ENCODE measurements at regions not wholly inside any gene's neighbourhood (a gene's known extent, or its start where the extent isn't known, plus 50 kb on each side); places are given as distances from the start of the nearest gene placed in this dataset.
"Not testable (repeated sequence)": the region's sequence is repeated elsewhere in the genome, so short reads cannot be mapped to it uniquely, and the experiment has no call there.

- no peak for DNase-seq
Observed at GRCh38 chr5:174446446-174446845, 277.9 kb upstream of the MSX2 start.

DNA sequence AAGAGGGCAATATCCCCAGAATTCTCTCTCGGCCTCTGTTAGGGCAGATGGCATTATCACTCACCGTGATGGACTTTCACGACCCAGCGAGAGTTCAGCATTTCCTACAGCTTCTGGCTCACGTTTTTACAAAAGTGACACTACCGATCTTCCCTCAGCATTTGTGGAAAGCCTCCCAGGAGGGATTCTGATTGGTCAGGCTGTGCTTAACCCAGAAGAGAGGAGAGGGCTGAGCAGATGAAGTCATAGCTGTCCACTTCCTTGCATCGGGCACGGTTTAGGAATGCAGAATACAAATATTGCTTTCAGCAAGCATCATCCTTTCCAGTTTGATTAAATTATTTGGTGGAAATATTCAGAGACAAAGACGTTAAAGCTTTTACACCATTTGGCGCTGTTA lies 277.4 kb upstream of the MSX2 start:
- DNase-seq: no peak

DNA sequence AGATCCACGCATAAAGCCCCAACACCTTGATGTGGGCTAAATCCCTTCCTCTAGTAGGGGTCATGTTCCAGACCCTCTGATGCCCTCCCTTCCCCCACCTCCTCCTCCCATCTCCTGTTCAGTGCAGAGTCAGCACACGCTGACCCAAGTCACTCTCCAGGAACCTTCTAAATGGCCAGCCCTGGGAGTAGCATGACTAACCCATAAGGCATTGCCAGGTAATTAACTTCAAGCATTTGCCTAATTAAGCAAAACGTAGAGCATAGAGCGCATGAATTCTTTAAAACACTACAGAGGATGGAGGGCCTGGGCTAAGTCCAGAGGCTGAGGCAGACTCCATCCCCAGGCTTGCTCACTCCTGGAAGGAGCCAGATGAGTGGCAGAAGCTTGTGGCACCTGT lies 276.3 kb upstream of the MSX2 start:
- DNase-seq: no peak

- DNase-seq: no peak
Observed at GRCh38 chr5:174448662-174449061, 275.7 kb upstream of the MSX2 start.

DNA sequence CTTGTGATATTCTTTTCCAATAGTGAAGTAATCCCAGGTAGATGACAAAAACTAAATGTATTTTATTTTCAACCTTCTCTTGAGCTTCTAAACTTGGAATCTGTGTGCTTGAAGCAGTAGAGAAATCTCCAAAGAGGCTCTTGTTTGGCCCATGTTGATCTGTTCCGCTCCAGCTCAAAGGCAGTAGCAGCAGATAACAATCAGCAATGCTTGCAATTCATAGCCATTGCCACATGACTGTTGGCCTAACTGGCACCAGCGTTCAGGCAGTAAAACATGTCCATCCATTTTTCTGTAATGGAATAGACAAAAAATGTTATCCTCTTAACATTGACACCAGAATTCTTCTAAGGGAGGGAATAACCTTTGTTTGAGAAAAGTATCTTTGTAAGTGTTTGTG lies 270.7 kb upstream of the MSX2 start:
- DNase-seq: no peak

GRCh38 chr5:174454464-174454863 lies 269.9 kb upstream of the MSX2 start:
- DNase-seq: no peak

DNA sequence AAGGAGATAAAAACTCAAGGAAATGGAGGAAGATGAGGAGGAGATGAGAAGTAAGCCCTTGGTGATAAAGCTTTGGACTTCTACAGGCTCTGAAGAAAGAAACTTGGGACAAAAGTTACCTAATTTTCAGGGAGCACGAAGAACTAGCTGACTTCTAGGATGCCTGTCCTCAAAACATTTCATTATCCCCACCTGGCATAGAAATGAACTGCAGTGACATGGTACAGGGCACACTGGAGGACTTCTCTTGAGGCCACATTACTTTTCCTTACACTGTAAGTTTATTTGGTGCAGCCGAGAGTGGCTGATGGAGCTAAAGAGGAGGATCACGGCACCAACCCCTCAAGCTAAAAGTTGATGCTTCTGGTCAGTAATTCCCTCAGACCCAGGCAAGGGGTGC lies 269.5 kb upstream of the MSX2 start:
- no peak for DNase-seq

- DNase-seq: no peak
Observed at GRCh38 chr5:174455301-174455700, 269.1 kb upstream of the MSX2 start.

- DNase-seq: no peak
Observed at GRCh38 chr5:174457141-174457678, 267.2 kb upstream of the MSX2 start.

DNA sequence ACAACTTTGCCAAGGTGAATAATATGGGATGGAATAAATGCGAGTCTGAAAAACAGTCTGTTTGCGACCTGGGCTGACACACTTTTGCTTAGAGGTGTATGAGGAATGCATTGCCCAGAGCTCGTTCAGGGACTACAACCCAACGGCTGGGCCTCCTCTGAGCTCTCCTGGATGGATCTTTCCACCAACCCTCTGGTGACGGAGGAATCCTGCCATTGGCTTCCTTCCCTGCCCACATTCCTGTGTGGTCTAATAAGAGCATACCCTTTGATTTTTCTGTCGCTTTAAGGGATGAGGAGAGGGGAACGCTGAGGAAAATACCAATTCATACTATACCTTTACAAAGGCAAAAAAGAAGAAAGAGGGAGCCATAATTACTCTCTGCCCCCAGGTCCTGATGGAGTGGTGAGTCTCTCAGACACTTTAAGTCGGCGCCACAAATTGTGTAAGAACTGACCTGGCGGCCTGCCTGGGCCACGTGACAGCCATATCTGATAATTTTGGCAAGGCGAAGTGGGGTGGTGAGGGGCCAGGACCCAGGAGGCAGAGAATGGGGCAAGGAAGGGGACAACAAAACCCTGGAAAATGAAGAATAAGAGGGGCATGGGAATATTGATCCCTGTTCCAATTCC lies 265.2 kb upstream of the MSX2 start:
- no peak for DNase-seq

- DNase-seq: no peak
Observed at GRCh38 chr5:174459832-174460448, 264.4 kb upstream of the MSX2 start.

- DNase-seq: no peak
Observed at GRCh38 chr5:174462129-174462528, 262.3 kb upstream of the MSX2 start.

GRCh38 chr5:174464504-174465165 lies 259.7 kb upstream of the MSX2 start:
- DNase-seq: no peak

- not testable (repeated sequence) for DNase-seq
Observed at GRCh38 chr5:174471528-174471927, 252.9 kb upstream of the MSX2 start.

GRCh38 chr5:174472956-174473355 lies 251.4 kb upstream of the MSX2 start:
- no peak for DNase-seq

DNA sequence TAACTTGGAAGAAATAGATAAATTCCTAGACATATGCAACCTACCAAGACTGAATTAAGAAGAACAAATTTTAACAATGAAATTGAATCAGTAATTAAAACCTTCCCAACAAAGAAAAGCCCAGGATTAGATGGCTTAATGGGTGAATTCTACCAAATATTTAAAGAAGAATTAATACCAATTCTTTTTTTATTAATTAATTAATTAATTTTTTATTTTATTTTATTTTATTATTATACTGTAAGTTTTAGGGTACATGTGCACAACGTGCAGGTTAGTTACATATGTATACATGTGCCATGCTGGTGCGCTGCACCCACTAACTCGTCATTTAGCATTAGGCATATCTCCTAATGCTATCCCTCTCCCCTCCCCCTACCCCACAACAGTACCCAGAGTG lies 248.4 kb upstream of the MSX2 start:
- not testable (repeated sequence) for DNase-seq

GRCh38 chr5:174479325-174479724 lies 245.1 kb upstream of the MSX2 start:
- no peak for DNase-seq

- DNase-seq: no peak
Observed at GRCh38 chr5:174481737-174482136, 242.6 kb upstream of the MSX2 start.

- no peak for DNase-seq
Observed at GRCh38 chr5:174482607-174483024, 241.8 kb upstream of the MSX2 start.

- DNase-seq: no peak
Observed at GRCh38 chr5:174483411-174483810, 241.0 kb upstream of the MSX2 start.

GRCh38 chr5:174489215-174489614 lies 235.2 kb upstream of the MSX2 start:
- DNase-seq: no peak

DNA sequence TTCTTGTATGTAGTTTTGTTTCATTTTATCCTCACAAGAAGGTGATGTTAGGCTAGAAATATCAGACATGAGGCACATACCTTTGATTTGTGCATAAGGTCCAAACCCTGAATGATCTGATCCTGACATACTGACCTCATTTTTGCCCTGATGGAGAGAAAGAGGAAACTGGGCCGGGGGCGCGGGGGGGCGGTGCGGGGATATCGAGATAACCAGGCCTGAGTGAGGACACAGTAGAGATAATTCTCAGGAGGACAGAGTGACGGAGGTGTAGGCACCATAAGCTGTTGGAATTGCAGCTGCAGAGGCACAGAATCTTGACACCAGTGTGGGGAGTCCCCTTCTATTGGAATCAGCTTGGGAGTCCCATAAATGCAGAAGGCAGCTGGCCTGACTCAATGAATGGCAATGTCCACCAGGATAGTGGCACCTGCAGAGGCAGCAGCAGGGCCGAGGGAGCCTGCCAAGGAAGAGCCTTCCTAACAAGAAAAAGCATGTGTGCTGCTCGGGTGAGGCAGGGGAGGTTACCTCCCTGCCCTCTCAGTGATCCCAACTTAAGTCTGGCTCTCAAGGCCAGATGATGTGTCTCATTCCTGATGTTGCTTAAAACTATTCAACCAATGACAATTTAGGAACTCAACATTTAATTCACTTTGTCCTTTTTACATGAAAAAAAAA lies 234.3 kb upstream of the MSX2 start:
- no peak for DNase-seq

DNA sequence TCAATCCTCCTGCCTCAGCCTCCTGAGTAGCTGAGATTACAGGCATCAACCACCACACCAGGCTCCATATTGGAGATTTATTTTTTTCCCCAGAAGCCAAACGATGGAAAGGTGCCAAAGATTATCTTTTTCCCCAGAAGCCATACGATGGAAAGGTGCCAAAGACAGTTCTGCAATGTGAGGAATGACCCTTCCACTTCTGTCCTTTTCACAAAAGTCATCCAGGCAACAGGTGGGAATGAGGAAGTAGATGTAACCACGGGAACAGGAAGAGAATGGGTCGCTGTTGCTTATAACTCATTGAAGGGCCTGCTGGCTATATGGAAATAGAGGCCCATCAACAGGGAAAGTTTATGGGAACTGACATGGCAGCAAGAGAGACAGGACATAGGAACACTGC lies 233.7 kb upstream of the MSX2 start:
- no peak for DNase-seq

All from left kidney (tissue), 1 donor.